MG63 (cell line): ENCODE measurements at regions not wholly inside any gene's neighbourhood (a gene's known extent, or its start where the extent isn't known, plus 50 kb on each side); places are given as distances from the start of the nearest gene placed in this dataset.

Experiments
- DNase-seq: peaks from one replicate; pipeline ENCODE4 v3.0.0-alpha.2; 2020
- H3K27me3 ChIP-seq: fragments of 250-450 bp; sonication (Bioruptor Pico); 2 replicates; pipeline ENCODE4 v1.5.1; 2020; ENCODE audit warnings: mild to moderate bottlenecking, moderate library complexity
- H3K36me3 ChIP-seq: fragments of 250-450 bp; sonication (Bioruptor Pico); 2 replicates; pipeline ENCODE4 v1.5.1; 2020; ENCODE audit warnings: mild to moderate bottlenecking, moderate library complexity
- H3K4me3 ChIP-seq: fragments of 250-450 bp; sonication (Bioruptor Pico); 2 replicates; pipeline ENCODE4 v1.5.1; 2020; ENCODE audit warnings: mild to moderate bottlenecking, moderate library complexity
- H3K9me3 ChIP-seq: fragments of 250-450 bp; sonication (Bioruptor Pico); 2 replicates; pipeline ENCODE4 v1.5.1; 2020; ENCODE audit warnings: mild to moderate bottlenecking, moderate library complexity

DNA sequence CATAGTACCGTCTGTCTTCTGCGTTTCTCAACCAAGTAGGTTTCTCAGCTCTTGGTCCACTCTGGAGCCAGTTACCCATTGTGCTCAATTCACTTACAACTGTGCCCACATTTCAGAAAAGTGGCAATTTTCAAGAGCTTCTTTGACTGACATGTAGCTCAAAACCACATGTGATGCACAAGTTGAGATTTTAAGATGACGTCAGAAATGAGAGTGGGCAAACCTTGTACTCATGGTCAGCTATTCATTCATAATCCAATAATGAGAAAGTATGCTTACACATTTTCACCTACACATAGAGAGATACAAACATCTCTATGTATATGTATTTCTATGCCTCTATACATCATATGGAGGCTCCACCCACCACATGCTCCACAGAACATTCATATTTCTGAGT, 487.2 kb upstream of the AKR1E2 start:
- DNase-seq, result no peak

GRCh38 chr10:4337563-4337962, 488.4 kb upstream of the AKR1E2 start:
- Histone ChIP-seq H3K27me3 (no peaks in the 10 kb centered on the region), H3K9me3 (peaks cover 3% of the 10 kb centered on the region; the same call in 1 of the 2 replicates), H3K4me3 (no peak overlapping the region), H3K36me3 (no peaks in the 10 kb centered on the region)
- DNase-seq, result no peak

More for the DNA sequence above, 487.2 kb upstream of the AKR1E2 start:
- H3K27me3 ChIP-seq, result no peaks in the 10 kb centered on the region
- peaks cover 2% of the 10 kb centered on the region; the same call in 1 of the 2 replicates for H3K9me3 ChIP-seq
- no peak overlapping the region for H3K4me3 ChIP-seq
- H3K36me3 ChIP-seq, result no peaks in the 10 kb centered on the region

GRCh38 chr10:4334871-4335270, 491.1 kb upstream of the AKR1E2 start:
- Histone ChIP-seq H3K4me3 (no peak overlapping the region), H3K27me3 (no peaks in the 10 kb centered on the region), H3K36me3 (no peaks in the 10 kb centered on the region), H3K9me3 (peaks cover 3% of the 10 kb centered on the region; the same call in 1 of the 2 replicates)
- DNase-seq, result no peak

DNA sequence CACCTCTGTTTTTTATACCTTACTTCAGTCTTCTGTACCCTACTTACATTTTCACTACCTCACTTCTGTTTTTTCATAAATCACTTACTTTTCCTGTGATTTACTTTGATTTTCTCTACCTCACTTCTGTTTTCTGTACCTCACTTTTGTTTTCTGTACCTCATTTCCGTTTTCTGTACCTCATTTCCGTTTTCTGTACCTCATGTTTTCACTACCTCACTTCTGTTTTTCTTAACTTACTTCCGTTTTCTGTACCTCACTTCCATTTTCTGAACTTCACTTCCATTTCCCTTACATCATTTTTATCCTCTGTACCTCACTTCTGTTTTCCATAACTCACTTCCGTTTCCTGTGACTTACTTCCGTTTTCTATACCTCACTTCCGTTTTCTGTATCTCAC, 492.0 kb upstream of the AKR1E2 start:
- DNase-seq, result no peak
- Histone ChIP-seq H3K27me3 (no peaks in the 10 kb centered on the region), H3K36me3 (no peaks in the 10 kb centered on the region), H3K9me3 (peaks cover 3% of the 10 kb centered on the region; the same call in 1 of the 2 replicates), H3K4me3 (no peak overlapping the region)

DNA sequence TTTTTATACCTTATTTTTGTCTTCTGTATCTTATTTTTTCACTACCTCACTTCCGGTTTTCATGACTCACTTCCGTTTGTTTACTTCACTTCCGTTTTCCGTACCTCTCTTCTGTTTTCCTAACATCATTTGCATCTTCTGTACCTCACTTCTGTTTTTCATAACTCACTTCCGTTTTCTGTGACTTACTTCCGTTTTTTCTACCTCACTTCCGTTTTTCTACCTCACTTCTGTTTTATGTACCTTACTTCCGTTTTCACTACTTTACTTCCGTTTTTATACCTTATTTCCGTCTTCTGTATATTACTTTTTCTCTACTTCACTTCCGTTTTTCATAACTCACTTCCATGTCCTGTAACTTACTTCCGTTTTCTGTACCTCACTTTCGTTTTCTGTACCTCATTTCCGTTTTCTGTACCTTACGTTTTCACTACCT, 492.5 kb upstream of the AKR1E2 start:
- Histone ChIP-seq H3K36me3 (no peaks in the 10 kb centered on the region), H3K9me3 (peaks cover 3% of the 10 kb centered on the region; the same call in 1 of the 2 replicates), H3K27me3 (no peaks in the 10 kb centered on the region), H3K4me3 (no peak overlapping the region)
- DNase-seq, result no peak

GRCh38 chr10:4332764-4333458, 493.1 kb upstream of the AKR1E2 start:
- no peaks in the 10 kb centered on the region for H3K36me3 ChIP-seq
- no peak for DNase-seq
- H3K4me3 ChIP-seq, result no peak overlapping the region
- peaks cover 3% of the 10 kb centered on the region; the same call in 1 of the 2 replicates for H3K9me3 ChIP-seq
- H3K27me3 ChIP-seq, result no peaks in the 10 kb centered on the region

- DNase-seq, result no peak
- H3K27me3 ChIP-seq, result no peaks in the 10 kb centered on the region
- no peak overlapping the region for H3K4me3 ChIP-seq
- H3K36me3 ChIP-seq, result no peaks in the 10 kb centered on the region
- H3K9me3 ChIP-seq, result peaks cover 3% of the 10 kb centered on the region; the same call in 1 of the 2 replicates
Measured at GRCh38 chr10:4331150-4331549, 494.9 kb upstream of the AKR1E2 start.

DNA sequence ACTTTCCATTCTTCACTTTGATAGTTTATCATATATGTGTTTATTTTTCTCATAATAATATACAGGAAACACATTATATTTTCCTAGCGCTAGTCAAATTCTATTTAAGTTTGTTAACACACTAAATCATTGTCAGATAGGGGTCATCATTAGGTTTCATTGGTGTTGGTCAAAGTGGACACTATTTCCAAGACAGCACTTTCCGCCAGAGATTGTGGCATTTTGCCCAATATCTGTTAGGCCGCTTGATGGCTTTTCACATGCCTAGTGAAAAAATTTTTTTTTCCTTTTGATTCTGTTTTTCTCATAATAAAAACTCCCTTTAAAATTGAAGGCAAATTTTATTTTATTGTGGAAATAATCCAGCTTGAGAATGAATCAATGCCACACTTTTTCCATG, 495.4 kb upstream of the AKR1E2 start:
- no peaks in the 10 kb centered on the region for H3K36me3 ChIP-seq
- no peak for DNase-seq
- no peak overlapping the region for H3K4me3 ChIP-seq
- no peaks in the 10 kb centered on the region for H3K27me3 ChIP-seq
- H3K9me3 ChIP-seq, result 0 out of 2 replicates have a peak, but pooled peaks cover 3% of the 10 kb centered on the region

GRCh38 chr10:4329225-4329624, 496.8 kb upstream of the AKR1E2 start:
- H3K4me3 ChIP-seq, result no peak overlapping the region
- DNase-seq, result no peak
- H3K9me3 ChIP-seq, result 0 out of 2 replicates have a peak, but pooled peaks cover 2% of the 10 kb centered on the region
- no peaks in the 10 kb centered on the region for H3K27me3 ChIP-seq
- no peaks in the 10 kb centered on the region for H3K36me3 ChIP-seq

DNA sequence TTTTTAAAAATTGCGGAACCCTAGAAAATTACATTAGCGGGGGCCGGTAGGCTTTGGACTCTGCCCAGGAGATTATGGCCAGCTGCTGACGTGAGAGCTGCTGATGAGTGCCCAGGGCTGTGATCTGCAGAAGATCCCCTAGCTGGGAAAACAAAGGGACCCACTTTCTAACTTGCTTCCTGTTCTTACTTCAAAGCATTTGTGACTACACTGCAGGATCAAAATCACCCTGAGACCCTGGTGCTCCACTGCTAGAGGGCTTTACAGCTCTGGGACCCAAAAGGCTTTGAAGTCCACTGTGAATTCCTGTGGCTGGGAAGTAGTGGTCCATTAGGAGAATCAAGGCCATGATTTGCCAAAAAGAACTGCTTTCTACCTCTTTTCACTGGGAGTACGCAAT, 499.4 kb upstream of the AKR1E2 start:
- H3K27me3 ChIP-seq, result no peaks in the 10 kb centered on the region
- no peak for DNase-seq
- H3K36me3 ChIP-seq, result no peaks in the 10 kb centered on the region
- no peaks in the 10 kb centered on the region for H3K9me3 ChIP-seq
- H3K4me3 ChIP-seq, result no peak overlapping the region

GRCh38 chr10:4319870-4320367, 506.1 kb upstream of the AKR1E2 start:
- H3K9me3 ChIP-seq, result no peaks in the 10 kb centered on the region
- DNase-seq, result no peak
- no peaks in the 10 kb centered on the region for H3K27me3 ChIP-seq
- H3K36me3 ChIP-seq, result no peaks in the 10 kb centered on the region
- no peak overlapping the region for H3K4me3 ChIP-seq

- Histone ChIP-seq H3K27me3 (no peaks in the 10 kb centered on the region), H3K9me3 (no peaks in the 10 kb centered on the region), H3K4me3 (peak overlapping the region; percentile 25), H3K36me3 (no peaks in the 10 kb centered on the region)
- DNase-seq, result peak; percentile 95
Measured at GRCh38 chr10:4316161-4316810, 509.7 kb upstream of the AKR1E2 start.

DNA sequence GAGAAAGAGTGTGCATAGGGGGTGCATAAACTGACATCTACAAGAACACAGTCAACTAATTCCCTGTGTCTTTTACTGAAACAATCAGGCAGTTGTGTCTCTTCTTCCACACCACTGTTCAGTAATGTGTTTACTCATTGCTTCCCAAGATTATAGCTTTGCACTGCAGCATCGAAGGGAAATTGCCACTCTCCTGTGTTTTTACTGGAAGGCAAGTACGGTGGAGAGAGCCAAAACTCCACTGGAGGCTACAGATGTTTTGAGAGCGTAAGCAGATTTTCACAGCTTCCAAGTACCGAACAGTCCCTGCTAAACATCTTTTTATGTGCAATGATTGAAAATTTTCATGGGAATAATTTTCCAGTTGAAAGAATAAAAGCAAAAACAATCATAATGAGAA, 510.5 kb upstream of the AKR1E2 start:
- Histone ChIP-seq H3K27me3 (no peaks in the 10 kb centered on the region), H3K4me3 (peak overlapping the region; percentile 25), H3K36me3 (no peaks in the 10 kb centered on the region), H3K9me3 (no peaks in the 10 kb centered on the region)
- peak; percentile 68 for DNase-seq

DNA sequence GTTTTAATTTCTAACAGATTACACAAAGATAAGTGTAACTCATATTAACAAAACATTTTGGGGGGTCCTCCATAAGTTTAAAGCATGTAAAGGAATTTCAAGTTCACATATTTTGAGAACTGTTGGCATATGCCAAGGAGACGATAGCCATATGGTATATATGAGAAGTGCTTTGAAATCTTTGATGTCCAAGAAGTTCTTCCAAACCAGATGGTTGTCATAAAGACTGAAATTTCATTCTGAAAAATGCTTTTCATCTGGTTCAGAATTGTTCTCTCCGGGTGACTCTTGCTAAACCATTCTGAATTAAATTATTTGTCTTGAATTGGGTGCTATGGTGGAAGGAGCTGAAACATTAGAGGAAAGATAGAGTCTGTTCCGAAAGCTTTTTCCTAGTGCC, 513.0 kb upstream of the AKR1E2 start:
- Histone ChIP-seq H3K36me3 (no peaks in the 10 kb centered on the region), H3K4me3 (no peak overlapping the region), H3K9me3 (no peaks in the 10 kb centered on the region), H3K27me3 (no peaks in the 10 kb centered on the region)
- no peak for DNase-seq

- Histone ChIP-seq H3K36me3 (no peaks in the 10 kb centered on the region), H3K27me3 (no peaks in the 10 kb centered on the region), H3K9me3 (no peaks in the 10 kb centered on the region), H3K4me3 (no peak overlapping the region)
- DNase-seq, result no peak
Measured at GRCh38 chr10:4312051-4312835, 513.8 kb upstream of the AKR1E2 start.

DNA sequence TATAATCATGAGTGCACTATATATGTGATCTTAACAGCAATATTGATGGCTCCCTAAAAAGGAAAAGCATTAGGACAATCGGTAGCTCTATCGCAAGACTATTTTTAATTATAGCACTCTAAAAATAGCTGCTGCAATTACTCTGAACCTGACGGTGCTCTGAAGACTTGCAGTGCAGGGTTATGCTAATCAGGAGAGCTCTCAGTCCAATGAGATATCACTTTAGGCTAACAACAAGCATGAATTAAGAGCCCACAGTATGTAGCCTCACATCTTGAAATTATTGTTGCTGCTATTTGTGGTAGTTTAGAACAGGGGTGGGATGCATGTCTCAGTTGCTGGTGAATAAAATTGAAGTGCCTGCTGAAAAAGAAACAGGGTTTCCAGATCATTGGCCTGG, 515.8 kb upstream of the AKR1E2 start:
- no peaks in the 10 kb centered on the region for H3K36me3 ChIP-seq
- DNase-seq, result no peak

GRCh38 chr10:4307910-4308309, 518.1 kb upstream of the AKR1E2 start:
- no peaks in the 10 kb centered on the region for H3K9me3 ChIP-seq
- H3K27me3 ChIP-seq, result no peaks in the 10 kb centered on the region
- H3K4me3 ChIP-seq, result no peak overlapping the region
- no peaks in the 10 kb centered on the region for H3K36me3 ChIP-seq
- DNase-seq, result no peak

More for the DNA sequence above, 515.8 kb upstream of the AKR1E2 start:
- H3K9me3 ChIP-seq, result no peaks in the 10 kb centered on the region
- no peak overlapping the region for H3K4me3 ChIP-seq
- H3K27me3 ChIP-seq, result no peaks in the 10 kb centered on the region
